GM18505 (cell line): ENCODE measurements at regions not wholly inside any gene's neighbourhood (a gene's known extent, or its start where the extent isn't known, plus 50 kb on each side); places are given as distances from the start of the nearest gene placed in this dataset.

Source experiments
- ATAC-seq: cut with Tn5 transposase; IDR thresholded peaks from one replicate; pipeline ENCODE4 v1.9.1; 2021; ENCODE audit not compliant: unreplicated experiment
- POLR2A ChIP-seq: IDR thresholded peaks from 4 replicates; pipeline ENCODE4 v1.6.1; 2011; ENCODE audit warnings: borderline replicate concordance; ENCODE audit not compliant: insufficient read depth, insufficient read length; ENCODE audit errors: extremely low read depth

DNA sequence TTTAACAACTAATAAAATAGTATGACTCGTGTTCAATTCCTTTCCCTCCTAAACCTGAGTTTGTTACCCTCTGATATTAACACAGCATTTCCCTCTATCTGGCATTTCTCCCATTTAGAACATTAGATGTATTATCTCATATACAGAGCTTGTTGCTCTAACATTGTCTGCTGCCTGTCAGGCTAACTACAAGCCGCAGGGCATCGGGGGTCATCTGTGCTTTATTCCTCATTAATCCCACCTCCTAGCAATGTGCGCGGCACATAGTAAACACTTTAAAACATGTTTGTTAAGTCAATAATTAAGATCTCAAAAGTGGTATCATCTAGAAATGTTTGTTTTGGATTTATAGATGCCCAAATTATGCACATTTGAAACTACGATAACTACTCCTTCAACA lies 52.9 kb upstream of the NEBL start:
- TF ChIP-seq POLR2A = no peak
- no peak for ATAC-seq

DNA sequence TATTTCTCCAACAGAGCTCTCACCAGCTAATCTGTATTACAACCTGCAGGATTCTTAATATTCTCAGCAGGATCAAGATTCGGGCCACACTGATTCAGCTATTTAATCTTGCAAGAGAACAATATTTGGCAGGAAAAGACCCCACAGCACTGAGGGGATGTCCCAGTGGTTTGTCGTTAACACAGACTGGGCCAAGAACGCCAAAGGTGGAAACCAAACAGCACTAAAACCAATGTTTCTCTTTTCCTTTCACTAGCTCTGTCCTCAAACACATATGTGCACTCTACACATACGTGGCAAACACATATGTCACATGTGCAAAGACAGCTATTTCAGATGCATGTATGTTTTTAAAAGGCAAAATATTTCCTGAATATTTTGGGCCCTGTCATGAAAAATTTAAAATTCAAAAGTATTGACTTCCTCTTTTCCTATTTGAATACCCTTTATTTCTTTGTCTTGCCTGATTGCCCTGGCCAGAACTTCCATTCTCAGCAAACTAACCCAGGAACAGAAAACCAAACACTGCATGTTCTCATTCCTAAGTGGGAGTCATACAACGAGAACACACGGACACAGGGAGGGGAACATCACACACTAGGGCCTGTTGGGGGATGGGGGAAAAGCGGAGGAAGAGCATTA lies 51.7 kb upstream of the NEBL start:
- TF ChIP-seq POLR2A = no peak
- peak; percentile 67 for ATAC-seq
